Kidney (tissue), 13 donors: ENCODE measurements at regions not wholly inside any gene's neighbourhood (a gene's known extent, or its start where the extent isn't known, plus 50 kb on each side); places are given as distances from the start of the nearest gene placed in this dataset.

Source experiments
- DNase-seq, 5 donors: peaks; one replicate each; pipeline ENCODE4 v3.0.0-alpha.2; 2013 to 2020
- FAIRE-seq: peaks from 2 replicates; lab custom pipeline; 2012; peaks lifted over from hg19 to GRCh38; lab: Jason Lieb, UNC
- H3K27ac ChIP-seq, 2 donors: one replicate each; pipeline ENCODE4 v1.7.0; 2013; ENCODE audit warnings: low read depth in 2 of 2, low read length in 2 of 2, inconsistent platforms in 1 of 2
- H3K27me3 ChIP-seq: one replicate; pipeline ENCODE4 v1.7.1; 2013; ENCODE audit warnings: low read length, inconsistent platforms; ENCODE audit not compliant: control insufficient read depth, insufficient read depth
- H3K36me3 ChIP-seq, 3 donors: one replicate each; pipeline versions ENCODE4 v1.7.0 to v1.7.1; 2013; ENCODE audit warnings: low read length in 3 of 3, control low read depth in 1 of 3, inconsistent platforms in 1 of 3; ENCODE audit not compliant: insufficient read depth in 3 of 3, control insufficient read depth in 2 of 3
- H3K4me1 ChIP-seq, 3 donors: one replicate each; pipeline versions ENCODE4 v1.7.0 to v1.7.1; 2013; ENCODE audit warnings: low read length in 3 of 3, inconsistent platforms in 1 of 3, low read depth in 1 of 3; ENCODE audit not compliant: control insufficient read depth in 2 of 3, insufficient read depth in 2 of 3
- H3K4me3 ChIP-seq, 3 donors: one replicate each; pipeline versions ENCODE4 v1.7.0 to v1.8.1; 2013; ENCODE audit warnings: low read length in 3 of 3, control low read depth in 1 of 3, inconsistent platforms in 1 of 3
- H3K9ac ChIP-seq, 3 donors: one replicate each; pipeline versions ENCODE4 v1.7.0 to v1.7.1; 2013; ENCODE audit warnings: low read length in 3 of 3, control low read depth in 1 of 3, inconsistent platforms in 1 of 3
- H3K9me3 ChIP-seq, 3 donors: one replicate each; pipeline versions ENCODE4 v1.7.0 to v1.7.1; 2013; ENCODE audit warnings: low read length in 3 of 3, control low read depth in 1 of 3, inconsistent platforms in 1 of 3; ENCODE audit not compliant: control insufficient read depth in 2 of 3, insufficient read depth in 1 of 3
- intact Hi-C: fragments of 100-400 bp; cut with DNase I; formaldehyde crosslinking; loops from one replicate; pipeline ENCODE4 v1.11.1; 2022
- TF ChIP-seq, protein P1 (sequence below): IDR thresholded peaks from 3 replicates; pipeline ENCODE4 v1.5.1; 2012; ENCODE audit warnings: mild to moderate bottlenecking, moderate library complexity, borderline replicate concordance; ENCODE audit not compliant: insufficient read depth; ENCODE audit errors: extremely low read depth
- donor health status: control.
- donor health status: control.
- donor health status: control.
- donor health status: control.
- donor health status: control.
- donor health status: DM: yes; HTN: yes; CAD: no.
- donor health status: Normal renal cell carcinoma (clear cell type).

DNA sequence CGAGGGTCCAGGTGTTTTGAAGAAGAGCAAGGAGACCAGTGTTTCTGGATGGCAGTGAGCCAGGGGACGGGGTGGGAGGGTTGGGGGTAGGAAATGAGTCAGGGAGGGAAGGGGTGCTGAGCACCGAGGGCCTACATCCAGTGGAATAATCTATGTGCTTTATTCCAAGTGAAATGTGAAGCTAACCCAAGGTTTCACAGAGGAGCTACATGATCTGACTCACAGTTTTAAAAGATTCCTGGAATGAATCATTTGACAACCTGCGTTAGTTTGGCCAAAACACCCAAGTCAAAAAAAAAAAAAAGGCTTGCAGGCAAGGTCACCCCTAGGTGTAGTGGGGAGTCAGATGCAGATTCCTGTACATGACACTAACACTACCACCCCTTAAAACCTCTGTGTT, 419.7 kb upstream of the MEX3C start:
- Histone ChIP-seq H3K9me3 (no peaks in the 10 kb centered on the region), H3K27ac (no peak overlapping the region), H3K36me3 (no peaks in the 10 kb centered on the region), H3K4me1 (no peaks in the 10 kb centered on the region), H3K27me3 (no peaks in the 10 kb centered on the region), H3K9ac (no peak overlapping the region), H3K4me3 (no peak overlapping the region)
- DNase-seq (no peak), FAIRE-seq (no peak)
- TF ChIP-seq, protein P1, sequence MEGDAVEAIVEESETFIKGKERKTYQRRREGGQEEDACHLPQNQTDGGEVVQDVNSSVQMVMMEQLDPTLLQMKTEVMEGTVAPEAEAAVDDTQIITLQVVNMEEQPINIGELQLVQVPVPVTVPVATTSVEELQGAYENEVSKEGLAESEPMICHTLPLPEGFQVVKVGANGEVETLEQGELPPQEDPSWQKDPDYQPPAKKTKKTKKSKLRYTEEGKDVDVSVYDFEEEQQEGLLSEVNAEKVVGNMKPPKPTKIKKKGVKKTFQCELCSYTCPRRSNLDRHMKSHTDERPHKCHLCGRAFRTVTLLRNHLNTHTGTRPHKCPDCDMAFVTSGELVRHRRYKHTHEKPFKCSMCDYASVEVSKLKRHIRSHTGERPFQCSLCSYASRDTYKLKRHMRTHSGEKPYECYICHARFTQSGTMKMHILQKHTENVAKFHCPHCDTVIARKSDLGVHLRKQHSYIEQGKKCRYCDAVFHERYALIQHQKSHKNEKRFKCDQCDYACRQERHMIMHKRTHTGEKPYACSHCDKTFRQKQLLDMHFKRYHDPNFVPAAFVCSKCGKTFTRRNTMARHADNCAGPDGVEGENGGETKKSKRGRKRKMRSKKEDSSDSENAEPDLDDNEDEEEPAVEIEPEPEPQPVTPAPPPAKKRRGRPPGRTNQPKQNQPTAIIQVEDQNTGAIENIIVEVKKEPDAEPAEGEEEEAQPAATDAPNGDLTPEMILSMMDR: no peak
- intact Hi-C loops: loop anchor here (10.0 kb wide), 1 partner anchor 502 kb away; no protein-coding TSS in a partner anchor

DNA sequence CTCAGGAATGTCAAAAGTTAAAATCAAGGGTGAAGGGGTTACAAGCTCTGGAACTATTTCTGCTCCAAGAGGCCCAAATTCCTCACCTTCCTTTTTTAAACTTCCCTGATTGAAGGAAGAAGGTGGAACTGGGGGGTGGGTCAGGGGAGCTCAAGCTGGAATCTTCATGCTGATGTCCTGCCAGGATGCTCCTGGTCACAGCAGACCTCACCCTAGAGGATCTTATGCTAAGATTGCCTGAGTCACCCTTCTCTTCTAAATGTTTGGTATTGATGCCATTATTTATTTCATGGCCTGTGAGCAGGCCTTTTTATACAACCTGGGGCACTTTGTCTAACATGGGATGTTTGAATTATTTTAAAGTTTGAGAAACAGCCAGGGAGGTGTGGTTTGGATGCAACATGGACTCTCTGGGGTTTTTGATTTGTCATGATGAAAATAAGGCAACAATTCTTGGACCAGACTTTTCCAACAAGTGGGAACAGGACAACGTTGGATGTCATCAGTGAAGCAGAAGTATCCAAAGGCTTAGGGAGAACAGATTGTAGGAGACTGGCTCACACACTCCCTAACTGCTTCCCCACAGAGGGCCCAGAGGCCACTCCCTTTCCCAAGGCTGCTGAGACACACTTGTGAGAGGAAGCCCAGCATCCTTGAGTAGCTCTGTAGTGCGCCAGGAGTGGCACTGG, 420.2 kb upstream of the MEX3C start:
- no peak overlapping the region for H3K27ac ChIP-seq
- H3K27me3 ChIP-seq: no peaks in the 10 kb centered on the region
- DNase-seq (no peak), FAIRE-seq (no peak)
- no peak overlapping the region for H3K4me3 ChIP-seq
- no peaks in the 10 kb centered on the region for H3K9me3 ChIP-seq
- no peak overlapping the region for H3K9ac ChIP-seq
- no peaks in the 10 kb centered on the region for H3K36me3 ChIP-seq
- no peaks in the 10 kb centered on the region for H3K4me1 ChIP-seq
- TF ChIP-seq, protein P1: no peak
- intact Hi-C loops: loop anchor here (10.0 kb wide), 1 partner anchor 503 kb away; no protein-coding TSS in a partner anchor

DNA sequence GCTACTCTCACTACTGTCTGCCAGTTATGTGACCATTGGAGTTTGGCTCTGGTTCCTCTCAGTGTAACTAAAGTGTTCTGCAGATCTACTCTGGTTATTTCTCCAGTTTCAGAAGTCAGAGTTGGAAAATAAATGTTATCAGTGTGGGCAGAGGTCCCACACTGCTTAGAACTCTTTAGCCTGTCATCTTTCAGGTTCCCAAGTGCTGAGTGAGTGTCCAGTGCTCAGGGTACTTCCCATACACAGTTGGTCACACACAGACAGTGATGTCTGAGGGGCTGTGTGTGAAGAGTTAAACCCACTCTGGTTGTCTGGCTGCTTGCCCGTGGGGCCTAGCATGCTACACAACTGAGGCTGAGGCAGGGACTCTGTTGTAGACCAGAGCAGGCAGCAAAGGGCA, 421.8 kb upstream of the MEX3C start:
- no peaks in the 10 kb centered on the region for H3K36me3 ChIP-seq
- H3K4me3 ChIP-seq: no peak overlapping the region
- FAIRE-seq (no peak), DNase-seq (no peak)
- H3K4me1 ChIP-seq: no peaks in the 10 kb centered on the region
- no peaks in the 10 kb centered on the region for H3K9me3 ChIP-seq
- H3K27me3 ChIP-seq: no peaks in the 10 kb centered on the region
- no peak overlapping the region for H3K27ac ChIP-seq
- intact Hi-C loops: loop anchor here (10.0 kb wide), 1 partner anchor 504 kb away; no protein-coding TSS in a partner anchor
- TF ChIP-seq, protein P1: no peak
- no peak overlapping the region for H3K9ac ChIP-seq
